ACC112 (cell line): ENCODE measurements at regions not wholly inside any gene's neighbourhood (a gene's known extent, or its start where the extent isn't known, plus 50 kb on each side); places are given as distances from the start of the nearest gene placed in this dataset.

ENCODE experiments used
- H2AFZ ChIP-seq: fragments of 200-600 bp; sonication (generic); one replicate; pipeline ENCODE4 v1.6.0; 2017; ENCODE audit warnings: antibody characterized with exemption, low read length; ENCODE audit not compliant: unreplicated experiment
- H3K27ac ChIP-seq: fragments of 200-600 bp; sonication (generic); 2 replicates; pipeline ENCODE4 v1.5.1; 2014; ENCODE audit warnings: low read depth, mild to moderate bottlenecking, antibody characterized with exemption, low read length, moderate library complexity
- H3K27me3 ChIP-seq: fragments of 200-600 bp; sonication (generic); 2 replicates; pipeline ENCODE4 v1.6.1; 2014; ENCODE audit warnings: mild to moderate bottlenecking, antibody characterized with exemption, low read length, moderate library complexity, mixed read lengths; ENCODE audit not compliant: insufficient read depth
- H3K36me3 ChIP-seq: fragments of 200-600 bp; sonication (generic); 2 replicates; pipeline ENCODE4 v1.6.1; 2016; ENCODE audit warnings: mild to moderate bottlenecking, antibody characterized with exemption, low read length, moderate library complexity, mixed read lengths; ENCODE audit not compliant: insufficient read depth
- H3K4me1 ChIP-seq: fragments of 200-600 bp; sonication (generic); one replicate; pipeline ENCODE4 v1.6.1; 2016; ENCODE audit warnings: low read length, mixed read lengths; ENCODE audit not compliant: insufficient read depth, unreplicated experiment, control insufficient read depth
- H3K4me3 ChIP-seq: fragments of 200-600 bp; sonication (generic); 2 replicates; pipeline ENCODE4 v1.5.1; 2014; ENCODE audit warnings: mild to moderate bottlenecking, low read depth, low read length
- H3K79me2 ChIP-seq: fragments of 200-600 bp; sonication (generic); one replicate; pipeline ENCODE4 v1.6.0; 2016; ENCODE audit warnings: low read length; ENCODE audit not compliant: control insufficient read depth, unreplicated experiment, insufficient read depth

DNA sequence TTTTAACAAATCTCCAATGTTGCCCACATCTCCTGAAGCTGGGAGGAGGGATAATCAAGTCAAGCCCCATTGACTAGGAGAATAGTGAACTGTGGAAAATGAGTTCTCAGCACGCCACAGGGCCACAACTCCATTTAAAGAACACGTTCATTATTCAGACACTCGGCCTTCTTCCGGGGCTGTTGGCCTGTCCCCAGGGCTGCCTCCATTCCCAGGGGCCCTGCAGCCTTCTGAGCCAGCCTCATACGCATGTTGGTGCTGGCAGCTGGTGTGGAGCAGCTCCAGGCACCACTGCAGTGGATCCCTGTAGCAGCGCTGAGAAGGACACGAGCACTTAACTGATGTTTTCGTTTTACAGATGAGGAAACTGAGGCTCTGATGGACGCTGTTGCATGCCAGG lies 87.5 kb upstream of the RCN1 start:
- H2AFZ ChIP-seq: no peak overlapping the region
- no peak overlapping the region for H3K27ac ChIP-seq
- H3K36me3 ChIP-seq: no peaks in the 10 kb centered on the region
- H3K79me2 ChIP-seq: no peaks in the 10 kb centered on the region
- H3K4me1 ChIP-seq: peaks cover 7% of the 10 kb centered on the region
- H3K4me3 ChIP-seq: no peak overlapping the region
- peaks cover 51% of the 10 kb centered on the region for H3K27me3 ChIP-seq

DNA sequence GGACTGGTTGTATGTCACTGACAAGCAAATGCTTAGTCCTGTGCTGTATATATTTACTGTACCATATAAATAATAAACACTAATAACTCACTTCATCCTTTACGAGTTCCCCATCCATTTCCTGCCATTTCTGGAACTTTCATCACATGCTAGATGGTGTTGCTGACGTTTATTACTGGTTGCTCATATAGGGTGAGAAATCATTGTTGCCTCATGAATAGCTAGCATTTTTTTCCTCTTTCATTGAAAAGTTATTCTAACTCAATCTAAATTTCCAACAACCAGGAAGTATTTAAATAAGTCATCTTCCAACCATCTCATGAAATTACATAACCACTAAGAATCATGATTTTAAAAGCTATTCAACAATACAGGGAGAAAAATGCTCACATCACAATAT lies 88.6 kb upstream of the RCN1 start:
- Histone ChIP-seq H3K27ac (no peak overlapping the region), H3K4me1 (peaks cover 7% of the 10 kb centered on the region), H3K79me2 (no peaks in the 10 kb centered on the region), H3K4me3 (no peak overlapping the region), H2AFZ (no peak overlapping the region), H3K36me3 (no peaks in the 10 kb centered on the region), H3K27me3 (peaks cover 51% of the 10 kb centered on the region)

- Histone ChIP-seq H3K79me2 (no peaks in the 10 kb centered on the region), H3K27ac (no peak overlapping the region), H3K4me3 (no peak overlapping the region), H2AFZ (no peak overlapping the region), H3K36me3 (no peaks in the 10 kb centered on the region), H3K4me1 (no peaks in the 10 kb centered on the region), H3K27me3 (peaks cover 43% of the 10 kb centered on the region)
Observed at GRCh38 chr11:31997955-31998354, 92.9 kb upstream of the RCN1 start.

GRCh38 chr11:31996159-31996881 lies 94.6 kb upstream of the RCN1 start:
- H3K27ac ChIP-seq: no peak overlapping the region
- H3K27me3 ChIP-seq: peaks cover 37% of the 10 kb centered on the region
- H3K4me3 ChIP-seq: peak overlapping the region; percentile 47
- no peaks in the 10 kb centered on the region for H3K36me3 ChIP-seq
- H2AFZ ChIP-seq: no peak overlapping the region
- no peaks in the 10 kb centered on the region for H3K79me2 ChIP-seq
- H3K4me1 ChIP-seq: no peaks in the 10 kb centered on the region

DNA sequence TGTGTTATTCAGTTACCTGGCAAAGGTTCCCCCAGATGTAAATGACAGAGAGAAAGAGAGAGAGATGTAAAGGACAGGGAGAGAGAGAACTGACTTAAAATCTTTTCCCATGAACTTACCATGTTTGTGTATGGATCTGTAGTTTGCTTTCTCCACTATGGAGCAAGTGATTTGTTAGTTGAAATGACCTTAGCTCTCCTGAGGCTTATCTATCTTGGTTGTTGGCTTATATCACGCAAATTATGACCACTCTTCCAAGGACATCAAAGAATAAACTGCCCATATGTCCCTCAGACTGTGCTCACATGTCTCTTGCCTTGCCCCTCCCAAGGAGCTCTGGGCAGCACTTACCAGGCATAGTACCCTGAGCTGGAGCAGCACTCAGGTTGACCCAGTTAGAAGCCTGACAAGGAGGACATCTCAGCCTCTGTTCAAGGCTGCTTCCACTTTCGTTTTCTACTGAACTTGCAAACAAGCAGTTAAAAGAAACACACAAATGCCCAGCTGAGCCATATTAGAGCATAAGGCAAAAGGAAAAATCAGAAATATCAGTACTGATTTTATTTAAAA lies 95.3 kb upstream of the RCN1 start:
- Histone ChIP-seq H3K79me2 (no peaks in the 10 kb centered on the region), H3K4me1 (no peaks in the 10 kb centered on the region), H3K27ac (no peak overlapping the region), H3K4me3 (peak overlapping the region; percentile 47), H2AFZ (peak overlapping the region; percentile 47), H3K36me3 (no peaks in the 10 kb centered on the region), H3K27me3 (peaks cover 39% of the 10 kb centered on the region)

DNA sequence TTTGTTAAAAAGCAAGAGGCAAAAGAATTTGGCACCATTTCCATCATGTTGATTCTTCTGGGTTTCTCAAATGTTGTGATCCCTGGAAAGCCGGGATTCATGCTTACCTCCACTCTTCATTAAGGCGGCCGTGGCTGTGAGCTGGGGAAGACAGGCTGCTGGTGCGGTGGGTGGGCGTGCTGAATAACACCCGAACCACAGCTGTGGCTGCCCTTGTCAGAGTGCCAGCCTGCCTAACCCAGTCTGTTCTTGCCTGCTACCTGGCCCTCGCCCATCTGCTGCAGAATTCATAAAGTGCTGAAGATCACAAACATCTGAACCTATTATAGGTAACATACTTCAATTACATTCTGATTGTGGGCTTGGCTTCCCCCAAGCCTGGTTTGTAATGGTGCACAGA lies 95.8 kb upstream of the RCN1 start:
- no peaks in the 10 kb centered on the region for H3K79me2 ChIP-seq
- H3K27me3 ChIP-seq: peaks cover 40% of the 10 kb centered on the region
- H2AFZ ChIP-seq: no peak overlapping the region
- no peak overlapping the region for H3K27ac ChIP-seq
- no peaks in the 10 kb centered on the region for H3K36me3 ChIP-seq
- H3K4me1 ChIP-seq: no peaks in the 10 kb centered on the region
- no peak overlapping the region; the same call in 1 of the 2 replicates for H3K4me3 ChIP-seq

GRCh38 chr11:31987118-31988005 lies 103.5 kb upstream of the RCN1 start:
- Histone ChIP-seq H3K79me2 (no peaks in the 10 kb centered on the region), H3K4me3 (no peak overlapping the region)

GRCh38 chr11:31986201-31986889 lies 104.5 kb upstream of the RCN1 start:
- H3K4me3 ChIP-seq: no peak overlapping the region
- H3K27ac ChIP-seq: no peak overlapping the region
- peaks cover 94% of the 10 kb centered on the region for H3K27me3 ChIP-seq
- H3K36me3 ChIP-seq: no peaks in the 10 kb centered on the region
- H3K4me1 ChIP-seq: no peaks in the 10 kb centered on the region
- H2AFZ ChIP-seq: no peak overlapping the region
- H3K79me2 ChIP-seq: no peaks in the 10 kb centered on the region

More at GRCh38 chr11:31987118-31988005, 103.5 kb upstream of the RCN1 start:
- H3K36me3 ChIP-seq: no peaks in the 10 kb centered on the region
- no peak overlapping the region for H3K27ac ChIP-seq
- no peaks in the 10 kb centered on the region for H3K4me1 ChIP-seq
- H3K27me3 ChIP-seq: peaks cover 89% of the 10 kb centered on the region
- H2AFZ ChIP-seq: peak overlapping the region; percentile 41

DNA sequence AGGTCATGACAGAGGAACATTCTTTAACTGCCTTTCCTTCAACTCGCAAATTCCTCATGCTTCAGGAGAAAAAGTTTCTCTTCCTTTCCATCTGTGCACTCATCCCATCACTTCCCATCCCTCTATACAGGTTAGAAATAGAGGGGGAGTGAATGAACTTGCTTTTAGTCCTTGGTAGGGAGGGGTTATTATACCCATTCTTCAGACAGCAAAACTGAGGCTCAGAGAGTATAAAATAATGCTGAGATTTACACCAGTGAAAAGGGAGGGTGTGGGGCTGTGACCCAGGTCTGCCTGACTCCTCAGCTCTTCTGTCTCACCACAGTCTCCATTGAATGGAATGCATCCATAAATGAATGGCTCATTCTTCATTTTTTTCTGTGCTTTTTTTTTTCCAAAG lies 109.4 kb upstream of the RCN1 start:
- no peaks in the 10 kb centered on the region for H3K36me3 ChIP-seq
- H3K27ac ChIP-seq: no peak overlapping the region
- H3K79me2 ChIP-seq: no peaks in the 10 kb centered on the region
- H3K4me3 ChIP-seq: no peak overlapping the region
- no peak overlapping the region for H2AFZ ChIP-seq
- H3K4me1 ChIP-seq: no peaks in the 10 kb centered on the region
- peaks cover 74% of the 10 kb centered on the region for H3K27me3 ChIP-seq

GRCh38 chr11:31977343-31977742 lies 113.5 kb upstream of the RCN1 start:
- Histone ChIP-seq H3K27ac (no peak overlapping the region), H2AFZ (no peak overlapping the region), H3K36me3 (no peaks in the 10 kb centered on the region), H3K4me3 (no peak overlapping the region), H3K79me2 (no peaks in the 10 kb centered on the region), H3K27me3 (peaks cover 36% of the 10 kb centered on the region), H3K4me1 (peaks cover 11% of the 10 kb centered on the region)
